ENCODE measurements at regions not wholly inside any gene's neighbourhood (a gene's known extent, or its start where the extent isn't known, plus 50 kb on each side); places are given as distances from the start of the nearest gene placed in this dataset.

DNA sequence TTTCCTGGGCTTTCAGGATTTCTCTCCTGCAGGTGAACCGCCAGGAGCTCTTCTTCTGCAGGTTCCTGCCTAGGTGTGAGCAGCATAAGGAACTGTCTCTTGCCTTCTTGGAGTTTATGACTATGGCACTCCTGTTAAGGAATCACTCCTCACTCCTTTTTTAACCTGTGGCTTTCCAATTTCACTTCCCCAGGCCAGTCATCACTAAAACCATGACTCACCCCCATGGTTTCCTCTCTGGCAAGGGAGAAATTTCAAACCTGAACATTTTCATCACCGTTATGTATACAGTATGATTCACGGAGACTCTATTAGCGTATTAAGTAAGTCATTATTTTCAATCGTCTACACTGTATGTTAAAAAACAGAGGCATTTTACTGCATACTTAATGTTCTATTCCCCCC is 78.2 kb upstream of the ARID1B start:
- no peak for TF ChIP-seq GATA3 (IDR thresholded peaks at IDR 0.05; ENCODE audit: low read depth, low read length)
- TF ChIP-seq GATA2 (IDR thresholded peaks at IDR 0.05; ENCODE audit: low read depth, low read length), result no peak

GRCh38 chr6:156698239-156699016 is 78.8 kb upstream of the ARID1B start:
- no peak for TF ChIP-seq GATA2 (IDR thresholded peaks at IDR 0.05; ENCODE audit: low read depth, low read length)
- TF ChIP-seq GATA3 (IDR thresholded peaks at IDR 0.05; ENCODE audit: low read depth, low read length), result no peak

DNA sequence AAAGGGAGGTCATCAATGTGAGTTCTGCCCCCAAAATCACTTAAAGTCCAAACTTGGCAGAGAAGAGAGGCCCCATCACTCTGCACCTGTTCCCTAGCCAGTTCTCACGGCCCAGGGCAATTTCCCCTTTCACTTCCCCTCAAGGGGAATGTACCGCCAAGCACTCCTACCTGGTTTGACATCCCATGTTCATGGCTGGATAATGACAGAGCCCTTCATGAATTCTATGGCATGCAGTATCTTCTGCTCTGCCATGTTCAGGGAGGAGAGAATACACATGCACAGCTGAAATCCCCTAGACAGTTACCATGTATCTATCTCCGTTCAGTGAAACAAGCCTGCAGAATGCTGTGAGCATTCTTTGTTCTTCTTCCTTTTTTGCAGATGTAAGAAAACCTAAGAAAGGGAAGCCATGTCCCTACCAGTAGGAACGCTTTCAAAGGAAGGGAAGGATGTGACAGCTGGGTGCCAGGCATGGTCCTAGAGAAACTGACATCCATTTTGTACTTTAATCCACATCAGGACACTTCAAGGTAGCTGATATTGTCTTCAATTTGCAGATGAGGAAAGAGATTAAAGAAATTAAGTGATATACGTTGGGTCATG is 79.8 kb upstream of the ARID1B start:
- TF ChIP-seq GATA3 (IDR thresholded peaks at IDR 0.05; ENCODE audit: low read depth, low read length), result no peak
- TF ChIP-seq GATA2 (IDR thresholded peaks at IDR 0.05; ENCODE audit: low read depth, low read length), result no peak

DNA sequence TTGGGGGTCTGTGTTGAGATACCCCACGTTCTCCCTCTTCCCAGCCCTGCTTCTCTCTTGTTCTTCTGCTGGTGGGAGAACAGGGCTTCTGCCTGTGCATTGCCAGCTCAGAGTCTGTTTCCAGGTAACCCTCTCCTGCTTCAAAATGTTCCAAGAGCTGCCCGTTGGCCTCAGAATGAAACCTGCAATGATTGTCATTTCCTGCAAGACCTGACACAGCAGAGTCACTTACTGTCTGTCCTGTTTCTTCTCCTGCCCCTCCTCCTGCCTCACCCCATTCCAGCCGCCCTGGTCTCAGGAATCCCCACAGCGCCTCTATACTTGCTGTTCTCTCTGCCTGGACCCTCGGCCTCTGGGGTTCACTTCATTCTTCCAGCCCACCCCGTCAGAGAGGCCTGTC is 81.4 kb upstream of the ARID1B start:
- TF ChIP-seq GATA2 (IDR thresholded peaks at IDR 0.05; ENCODE audit: low read depth, low read length) (no peak), GATA3 (IDR thresholded peaks at IDR 0.05; ENCODE audit: low read depth, low read length) (no peak)

- no peak for TF ChIP-seq GATA3 (IDR thresholded peaks at IDR 0.05; ENCODE audit: low read depth, low read length)
- no peak for TF ChIP-seq GATA2 (IDR thresholded peaks at IDR 0.05; ENCODE audit: low read depth, low read length)
Observed at GRCh38 chr6:156694679-156695078, 82.5 kb upstream of the ARID1B start.

- TF ChIP-seq GATA3 (IDR thresholded peaks at IDR 0.05; ENCODE audit: low read depth, low read length) (no peak), GATA2 (IDR thresholded peaks at IDR 0.05; ENCODE audit: low read depth, low read length) (no peak)
Observed at GRCh38 chr6:156691018-156691417, 86.2 kb upstream of the ARID1B start.

DNA sequence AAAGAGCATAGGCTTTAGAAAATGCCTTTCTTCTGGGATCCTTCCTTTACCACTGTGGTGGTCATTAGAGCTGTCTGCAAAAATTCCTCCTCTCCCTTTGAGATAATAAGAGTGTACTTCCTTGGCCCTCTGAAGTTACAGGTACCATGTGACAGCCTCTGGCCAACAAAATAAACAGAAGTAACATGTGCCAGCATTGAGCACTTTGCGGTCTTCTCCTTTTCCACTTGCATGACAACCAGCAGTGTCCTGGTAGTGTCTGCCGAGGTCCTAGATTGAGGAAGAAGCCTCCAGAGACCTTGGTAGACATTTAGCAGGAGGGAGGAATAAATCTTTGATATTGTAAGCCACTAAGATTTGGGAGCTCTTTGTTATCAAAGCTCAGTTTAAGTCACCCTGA is 87.5 kb upstream of the ARID1B start:
- TF ChIP-seq GATA2 (IDR thresholded peaks at IDR 0.05; ENCODE audit: low read depth, low read length), result no peak
- TF ChIP-seq GATA3 (IDR thresholded peaks at IDR 0.05; ENCODE audit: low read depth, low read length), result no peak

DNA sequence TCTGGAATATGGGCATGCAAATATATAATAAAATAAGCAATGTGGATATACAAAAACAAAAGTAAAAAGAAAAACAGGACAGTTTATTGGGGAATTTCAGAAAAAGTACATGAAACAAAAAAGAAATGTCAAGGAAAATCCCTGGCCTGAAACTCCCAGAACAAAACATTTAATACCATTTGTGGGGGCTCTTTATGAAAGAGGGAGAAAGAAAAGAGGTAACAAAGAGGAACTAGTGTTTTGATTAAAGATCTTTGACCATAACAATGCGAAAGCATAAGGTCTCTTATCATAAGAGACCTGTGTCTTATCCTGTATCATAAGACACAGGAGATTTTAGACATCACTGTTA is 88.6 kb upstream of the ARID1B start:
- no peak for TF ChIP-seq GATA2 (IDR thresholded peaks at IDR 0.05; ENCODE audit: low read depth, low read length)
- TF ChIP-seq GATA3 (IDR thresholded peaks at IDR 0.05; ENCODE audit: low read depth, low read length), result no peak

DNA sequence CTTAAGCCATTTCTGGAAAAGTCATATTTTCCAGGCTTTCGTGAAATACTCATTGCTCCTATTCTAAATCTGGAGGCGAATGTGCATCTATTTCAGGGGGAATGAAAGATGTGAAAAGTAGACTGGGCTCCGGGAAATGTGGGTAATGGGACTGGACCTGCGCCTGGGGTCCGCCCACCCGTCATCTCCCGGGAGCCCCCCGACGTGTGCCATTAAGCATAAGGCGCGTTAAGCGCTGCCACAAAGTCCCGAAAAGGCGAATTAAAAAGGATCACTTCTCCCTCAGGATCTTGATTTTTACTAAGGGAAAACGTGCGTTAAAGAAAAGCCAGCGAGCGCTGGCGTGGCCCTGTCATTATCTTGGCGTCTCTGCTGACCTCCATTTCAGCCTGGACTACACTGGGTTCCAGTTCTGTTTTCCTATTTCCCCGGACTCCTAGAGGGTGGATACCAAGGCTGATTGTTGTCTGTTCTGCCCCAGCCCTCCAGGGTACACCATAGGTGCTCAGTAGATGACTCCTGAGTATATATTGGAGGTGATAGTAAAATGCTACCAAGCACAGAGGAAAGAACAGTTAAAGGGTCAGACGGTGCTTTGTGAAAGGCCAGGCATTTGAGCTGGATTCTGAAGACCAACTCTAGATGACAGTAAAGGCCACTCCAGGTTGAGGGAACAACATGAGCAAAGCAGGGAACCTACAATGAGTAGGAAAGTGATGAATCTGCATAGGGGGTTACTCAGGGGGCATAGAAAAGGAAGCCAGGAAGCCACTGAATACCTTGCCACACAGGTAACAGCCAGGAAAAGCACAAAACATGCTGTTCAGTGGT is 89.2 kb upstream of the ARID1B start:
- TF ChIP-seq GATA2 (IDR thresholded peaks at IDR 0.05; ENCODE audit: low read depth, low read length), result no peak
- no peak for TF ChIP-seq GATA3 (IDR thresholded peaks at IDR 0.05; ENCODE audit: low read depth, low read length)

DNA sequence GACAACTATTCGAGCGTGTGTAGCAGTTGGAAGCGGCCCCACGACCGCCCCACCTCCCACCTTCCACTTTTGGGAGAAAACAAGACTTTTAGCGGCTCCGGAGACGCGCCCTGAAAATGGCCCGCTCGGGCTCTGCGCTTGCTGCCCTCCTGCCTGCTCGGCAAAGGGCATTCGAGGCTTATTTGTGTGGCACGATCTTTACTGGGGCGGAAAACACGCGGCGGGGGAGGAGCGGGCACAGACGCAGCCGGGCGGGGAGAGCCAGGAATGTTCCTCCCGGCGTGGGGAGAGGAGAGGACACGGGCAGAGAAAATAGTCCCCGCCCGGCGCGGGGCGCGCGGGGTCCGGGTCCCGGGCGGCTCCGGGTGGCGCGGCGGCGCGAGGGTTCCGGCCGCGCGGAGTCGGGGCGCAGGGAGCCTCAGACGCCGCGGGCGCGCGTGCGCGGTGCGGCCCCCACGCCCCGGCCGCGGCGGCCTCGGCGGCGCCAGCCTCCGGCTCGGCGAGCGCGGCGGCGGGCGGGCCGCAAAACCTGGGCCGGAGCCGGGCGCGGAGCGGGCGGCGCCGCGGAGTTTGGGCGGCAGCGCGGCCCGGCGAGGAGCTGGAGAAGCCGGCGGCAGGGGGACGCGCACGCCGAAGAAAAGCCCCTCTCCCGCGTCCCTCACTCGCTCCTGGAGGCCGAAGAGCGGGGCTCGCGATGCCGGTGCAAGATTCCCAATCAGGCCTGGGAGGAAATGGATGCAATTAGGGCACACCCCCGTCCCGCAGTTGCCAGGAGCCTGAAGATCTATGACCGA is 90.0 kb upstream of the ARID1B start:
- TF ChIP-seq GATA3 (IDR thresholded peaks at IDR 0.05; ENCODE audit: low read depth, low read length) (no peak), GATA2 (IDR thresholded peaks at IDR 0.05; ENCODE audit: low read depth, low read length) (no peak)

DNA sequence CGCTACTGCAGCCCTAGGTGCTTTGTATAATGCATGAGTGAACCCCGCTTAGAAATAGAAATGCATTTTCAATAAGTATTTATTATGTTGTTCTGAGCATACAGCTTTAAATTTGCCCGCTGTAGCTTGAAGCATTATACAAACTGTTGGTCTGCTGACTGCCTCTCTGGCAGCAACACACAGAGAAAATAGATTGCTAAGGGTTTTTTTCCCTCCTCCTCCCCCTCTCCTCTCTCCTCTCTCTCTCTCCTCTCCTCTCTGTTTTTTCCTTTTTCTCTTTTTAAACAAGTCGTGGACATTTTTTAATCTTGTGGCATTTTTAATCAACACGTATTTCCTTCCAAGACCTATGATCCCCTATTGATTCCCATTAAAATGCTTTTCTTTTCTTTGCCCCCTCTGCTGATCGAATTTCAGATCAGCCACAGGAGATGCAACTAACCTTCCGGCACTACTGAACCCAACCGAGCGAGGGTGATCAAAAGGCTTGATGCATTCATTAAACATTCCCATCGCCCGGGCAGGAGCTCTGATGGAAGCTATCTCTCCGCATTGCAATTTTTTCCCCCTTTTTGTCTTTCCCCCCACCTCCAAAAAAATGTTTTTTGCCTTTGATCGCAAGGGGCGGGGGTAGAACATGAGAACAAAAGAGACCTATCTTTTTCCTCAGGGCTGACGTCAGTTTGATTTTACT is 90.7 kb upstream of the ARID1B start:
- TF ChIP-seq GATA2 (IDR thresholded peaks at IDR 0.05; ENCODE audit: low read depth, low read length) (peak; percentile 58), GATA3 (IDR thresholded peaks at IDR 0.05; ENCODE audit: low read depth, low read length) (no peak)

DNA sequence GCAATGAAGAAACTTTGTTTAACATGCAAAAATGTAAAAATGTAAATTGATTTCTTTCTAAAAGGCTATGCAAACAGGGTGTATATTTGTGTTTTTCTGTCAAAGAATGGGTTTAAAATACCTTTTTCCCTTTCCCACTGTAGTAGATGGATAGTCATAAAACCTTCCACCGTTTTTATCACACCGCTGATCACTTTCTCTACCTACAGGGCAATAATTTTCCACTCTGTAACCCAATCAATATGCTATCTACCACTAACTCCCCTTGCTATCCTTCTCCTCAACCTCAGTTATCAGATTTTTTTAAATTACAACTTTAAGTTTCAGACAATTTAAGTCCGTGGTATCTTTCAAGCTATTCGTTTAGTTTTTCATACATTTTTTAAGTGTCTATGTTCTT is 91.4 kb upstream of the ARID1B start:
- TF ChIP-seq GATA2 (IDR thresholded peaks at IDR 0.05; ENCODE audit: low read depth, low read length) (peak; percentile 65; the same call in 1 of the 2 replicates), GATA3 (IDR thresholded peaks at IDR 0.05; ENCODE audit: low read depth, low read length) (peak; percentile 37; the same call in 1 of the 2 replicates)

DNA sequence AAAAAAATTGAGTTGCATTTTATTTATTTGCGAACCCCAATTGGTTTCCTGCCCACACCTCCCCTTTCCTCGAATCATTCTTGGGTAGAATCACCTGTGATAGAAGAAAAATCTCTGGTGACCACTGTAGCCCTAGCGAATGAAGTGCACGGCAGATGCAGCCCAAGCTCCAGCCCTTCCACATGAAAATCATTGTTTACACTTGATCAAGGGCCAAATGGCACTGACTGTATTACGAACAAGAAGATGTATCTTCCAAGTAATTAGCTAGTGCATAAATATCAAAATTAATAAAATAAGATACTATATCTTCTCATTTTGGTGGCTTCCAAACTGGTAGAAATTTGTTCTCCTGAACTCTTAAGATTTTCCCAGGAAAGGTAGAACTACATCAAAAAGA is 93.4 kb upstream of the ARID1B start:
- no peak for TF ChIP-seq GATA2 (IDR thresholded peaks at IDR 0.05; ENCODE audit: low read depth, low read length)
- no peak for TF ChIP-seq GATA3 (IDR thresholded peaks at IDR 0.05; ENCODE audit: low read depth, low read length)
